ENCODE measurements at regions not wholly inside any gene's neighbourhood (a gene's known extent, or its start where the extent isn't known, plus 50 kb on each side); places are given as distances from the start of the nearest gene placed in this dataset.

DNA sequence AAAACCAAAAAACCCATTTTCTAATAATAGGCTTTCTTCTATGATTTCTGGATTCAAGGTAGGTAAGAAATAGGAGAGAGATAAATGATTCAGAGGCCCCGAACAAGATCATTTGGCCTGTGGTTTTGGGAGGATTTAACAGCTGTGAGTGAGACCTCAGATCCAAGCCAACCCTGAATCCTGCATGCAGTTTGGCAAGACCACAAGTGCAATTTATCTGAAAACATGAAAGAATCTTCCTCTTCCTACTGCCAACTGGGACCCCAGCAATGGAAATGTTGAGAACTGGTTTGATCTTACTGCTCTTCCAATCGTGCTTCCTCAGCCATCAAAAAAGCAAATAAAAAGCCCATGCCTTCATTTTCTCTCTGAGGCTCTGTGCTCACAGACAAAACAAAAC lies 519.7 kb upstream of the TBX3 start:
- TF ChIP-seq CTCF (conservative IDR thresholded peaks at IDR 0.05) (no peak), ZFX (IDR thresholded peaks at IDR 0.05) (no peak)

Data from C4-2B (cell line).